C4-2B (cell line): ENCODE measurements at regions not wholly inside any gene's neighbourhood (a gene's known extent, or its start where the extent isn't known, plus 50 kb on each side); places are given as distances from the start of the nearest gene placed in this dataset.

ENCODE experiments used
- ZFX ChIP-seq: fragments of 450-650 bp; IDR thresholded peaks from 2 replicates; pipeline ENCODE4 v1.6.1; 2017
- TF ChIP-seq, protein P1 (sequence below): fragments of 450-650 bp; conservative IDR thresholded peaks from 2 replicates; pipeline ENCODE4 v1.5.1; 2017; ENCODE audit warnings: mild to moderate bottlenecking

GRCh38 chr2:205906419-205906818 is 179.6 kb downstream of the INO80D start:
- TF ChIP-seq, protein P1, sequence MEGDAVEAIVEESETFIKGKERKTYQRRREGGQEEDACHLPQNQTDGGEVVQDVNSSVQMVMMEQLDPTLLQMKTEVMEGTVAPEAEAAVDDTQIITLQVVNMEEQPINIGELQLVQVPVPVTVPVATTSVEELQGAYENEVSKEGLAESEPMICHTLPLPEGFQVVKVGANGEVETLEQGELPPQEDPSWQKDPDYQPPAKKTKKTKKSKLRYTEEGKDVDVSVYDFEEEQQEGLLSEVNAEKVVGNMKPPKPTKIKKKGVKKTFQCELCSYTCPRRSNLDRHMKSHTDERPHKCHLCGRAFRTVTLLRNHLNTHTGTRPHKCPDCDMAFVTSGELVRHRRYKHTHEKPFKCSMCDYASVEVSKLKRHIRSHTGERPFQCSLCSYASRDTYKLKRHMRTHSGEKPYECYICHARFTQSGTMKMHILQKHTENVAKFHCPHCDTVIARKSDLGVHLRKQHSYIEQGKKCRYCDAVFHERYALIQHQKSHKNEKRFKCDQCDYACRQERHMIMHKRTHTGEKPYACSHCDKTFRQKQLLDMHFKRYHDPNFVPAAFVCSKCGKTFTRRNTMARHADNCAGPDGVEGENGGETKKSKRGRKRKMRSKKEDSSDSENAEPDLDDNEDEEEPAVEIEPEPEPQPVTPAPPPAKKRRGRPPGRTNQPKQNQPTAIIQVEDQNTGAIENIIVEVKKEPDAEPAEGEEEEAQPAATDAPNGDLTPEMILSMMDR: no peak
- no peak for TF ChIP-seq ZFX
